EH (cell line): ENCODE measurements at regions not wholly inside any gene's neighbourhood (a gene's known extent, or its start where the extent isn't known, plus 50 kb on each side); places are given as distances from the start of the nearest gene placed in this dataset.

Experiments
- DNase-seq: peaks from one replicate; pipeline ENCODE4 v3.0.0-alpha.2; 2015; ENCODE audit warnings: low read depth

- DNase-seq, result no peak
Measured at GRCh38 chr13:106660746-106661625, 93.0 kb upstream of the ARGLU1 start.

GRCh38 chr13:106657104-106657503 lies 89.2 kb upstream of the ARGLU1 start:
- no peak for DNase-seq

GRCh38 chr13:106656186-106656585 lies 88.2 kb upstream of the ARGLU1 start:
- no peak for DNase-seq

- DNase-seq, result no peak
Measured at GRCh38 chr13:106651442-106651841, 83.5 kb upstream of the ARGLU1 start.

- DNase-seq, result no peak
Measured at GRCh38 chr13:106650690-106651205, 82.8 kb upstream of the ARGLU1 start.

GRCh38 chr13:106649495-106649894 lies 81.6 kb upstream of the ARGLU1 start:
- no peak for DNase-seq

GRCh38 chr13:106640515-106640914 lies 72.6 kb upstream of the ARGLU1 start:
- DNase-seq, result no peak

GRCh38 chr13:106637519-106637918 lies 69.6 kb upstream of the ARGLU1 start:
- DNase-seq, result no peak

- DNase-seq, result no peak
Measured at GRCh38 chr13:106636492-106636891, 68.6 kb upstream of the ARGLU1 start.

- DNase-seq, result no peak
Measured at GRCh38 chr13:106635616-106636015, 67.7 kb upstream of the ARGLU1 start.

GRCh38 chr13:106633321-106633720 lies 65.4 kb upstream of the ARGLU1 start:
- DNase-seq, result no peak

- DNase-seq, result no peak
Measured at GRCh38 chr13:106630650-106631049, 62.7 kb upstream of the ARGLU1 start.

GRCh38 chr13:106630162-106630561 lies 62.2 kb upstream of the ARGLU1 start:
- no peak for DNase-seq

- no peak for DNase-seq
Measured at GRCh38 chr13:106628936-106629659, 61.2 kb upstream of the ARGLU1 start.

GRCh38 chr13:106626473-106626872 lies 58.5 kb upstream of the ARGLU1 start:
- no peak for DNase-seq

GRCh38 chr13:106625578-106625977 lies 57.6 kb upstream of the ARGLU1 start:
- no peak for DNase-seq

GRCh38 chr13:106623799-106624460 lies 56.0 kb upstream of the ARGLU1 start:
- no peak for DNase-seq

- DNase-seq, result no peak
Measured at GRCh38 chr13:106621833-106622232, 53.9 kb upstream of the ARGLU1 start.

GRCh38 chr13:106619688-106620555 lies 52.0 kb upstream of the ARGLU1 start:
- peak; percentile 67 for DNase-seq
